GM13977 (cell line): ENCODE measurements at regions not wholly inside any gene's neighbourhood (a gene's known extent, or its start where the extent isn't known, plus 50 kb on each side); places are given as distances from the start of the nearest gene placed in this dataset.
A peak's percentile ranks its signal among the peaks of the same experiment; 100 is the strongest.
"Not testable (repeated sequence)": the region's sequence is repeated elsewhere in the genome, so short reads cannot be mapped to it uniquely, and the experiment has no call there.

Experiments used
- DNase-seq: peaks from one replicate; pipeline ENCODE4 v3.0.0; 2012; ENCODE audit warnings: low spot score
- in situ Hi-C: fragments of 300-500 bp; cut with MboI; formaldehyde crosslinking; loops from one replicate; pipeline ENCODE4 v1.12.0; 2022; ENCODE audit warnings: low sequenced_read_pairs, low pct_unique_long_range_greater_than_20kb, mixed read lengths, inconsistent platforms; ENCODE audit not compliant: unreplicated experiment
- TF ChIP-seq, protein P1 (sequence below): IDR thresholded peaks from 2 replicates; pipeline ENCODE4 v1.5.1; 2012; ENCODE audit warnings: mild to moderate bottlenecking, control low read depth; ENCODE audit not compliant: insufficient read depth; ENCODE audit errors: extremely low read depth, missing control alignments

DNA sequence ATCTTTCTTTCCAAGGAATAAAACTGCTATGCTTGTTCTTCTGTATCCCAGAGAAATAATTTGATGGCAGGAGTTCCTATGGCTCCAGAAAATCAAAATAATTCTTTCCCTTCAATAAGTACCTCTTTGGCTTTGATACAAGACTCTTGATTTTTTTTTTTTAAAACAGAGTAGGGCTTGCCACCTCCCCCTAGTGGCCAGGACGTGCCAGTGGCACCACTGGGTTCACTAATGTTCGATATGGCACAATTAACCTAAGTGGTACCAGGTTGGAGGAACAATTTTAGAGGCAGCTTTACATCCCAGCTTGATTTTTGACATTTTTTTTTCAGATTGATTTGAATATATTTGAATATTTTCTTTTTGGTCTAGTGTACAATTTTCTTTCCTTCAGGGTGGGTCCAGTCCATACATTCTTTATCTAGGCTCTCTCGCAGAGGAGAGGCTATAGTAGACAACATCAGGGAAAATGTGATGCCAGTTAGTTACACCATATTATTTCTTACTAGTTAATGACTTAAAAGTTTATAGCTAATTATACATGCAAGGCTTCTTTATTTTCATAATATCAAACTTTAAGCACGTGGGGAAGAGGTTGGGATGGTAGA is 330.9 kb downstream of the S1PR1 start:
- in situ Hi-C loops, result no loop called here
- TF ChIP-seq, protein P1, sequence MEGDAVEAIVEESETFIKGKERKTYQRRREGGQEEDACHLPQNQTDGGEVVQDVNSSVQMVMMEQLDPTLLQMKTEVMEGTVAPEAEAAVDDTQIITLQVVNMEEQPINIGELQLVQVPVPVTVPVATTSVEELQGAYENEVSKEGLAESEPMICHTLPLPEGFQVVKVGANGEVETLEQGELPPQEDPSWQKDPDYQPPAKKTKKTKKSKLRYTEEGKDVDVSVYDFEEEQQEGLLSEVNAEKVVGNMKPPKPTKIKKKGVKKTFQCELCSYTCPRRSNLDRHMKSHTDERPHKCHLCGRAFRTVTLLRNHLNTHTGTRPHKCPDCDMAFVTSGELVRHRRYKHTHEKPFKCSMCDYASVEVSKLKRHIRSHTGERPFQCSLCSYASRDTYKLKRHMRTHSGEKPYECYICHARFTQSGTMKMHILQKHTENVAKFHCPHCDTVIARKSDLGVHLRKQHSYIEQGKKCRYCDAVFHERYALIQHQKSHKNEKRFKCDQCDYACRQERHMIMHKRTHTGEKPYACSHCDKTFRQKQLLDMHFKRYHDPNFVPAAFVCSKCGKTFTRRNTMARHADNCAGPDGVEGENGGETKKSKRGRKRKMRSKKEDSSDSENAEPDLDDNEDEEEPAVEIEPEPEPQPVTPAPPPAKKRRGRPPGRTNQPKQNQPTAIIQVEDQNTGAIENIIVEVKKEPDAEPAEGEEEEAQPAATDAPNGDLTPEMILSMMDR, result peak; percentile 89
- DNase-seq, result peak; percentile 33

DNA sequence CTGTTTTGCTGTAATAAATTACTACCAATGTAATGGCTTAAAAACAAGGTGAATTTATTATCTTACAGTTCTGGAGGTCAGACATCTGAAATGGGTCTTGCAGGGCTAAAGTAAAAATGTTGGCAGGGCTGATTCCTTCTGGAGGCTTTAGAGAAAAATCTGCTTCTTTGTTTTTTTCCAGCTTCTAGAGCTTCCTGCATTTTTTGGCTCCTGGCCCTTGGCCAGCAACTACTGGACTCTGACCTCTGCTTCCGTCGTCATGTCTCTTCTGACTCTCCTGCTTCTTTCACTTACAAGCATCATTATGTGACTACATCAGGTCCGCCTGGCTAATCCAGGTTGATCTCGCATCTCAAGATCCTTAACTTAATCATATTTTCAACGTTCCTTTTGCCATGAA is 350.9 kb downstream of the S1PR1 start:
- no peak for DNase-seq
- in situ Hi-C loops, result no loop called here
- TF ChIP-seq, protein P1, result no peak

DNA sequence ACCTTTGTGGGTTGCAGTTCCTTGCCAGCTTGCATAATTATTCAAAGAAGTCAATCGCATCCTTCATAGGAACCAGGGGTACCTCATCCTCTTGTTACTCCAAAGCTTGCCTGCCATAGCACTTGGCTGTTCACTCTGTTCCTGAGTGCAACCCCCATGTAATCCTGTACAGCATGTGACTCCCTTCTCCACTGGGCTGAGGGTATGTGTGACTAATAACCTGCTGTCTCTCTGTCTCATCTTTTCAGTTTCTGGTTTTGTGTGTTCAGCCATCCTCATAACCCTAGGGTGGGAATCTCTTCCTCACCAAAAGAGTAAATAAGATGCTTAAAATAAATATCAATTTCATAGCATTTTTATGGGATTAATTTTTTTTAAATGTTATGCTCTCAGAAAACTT is 351.9 kb downstream of the S1PR1 start:
- no peak for DNase-seq
- in situ Hi-C loops, result no loop called here
- TF ChIP-seq, protein P1, result no peak

DNA sequence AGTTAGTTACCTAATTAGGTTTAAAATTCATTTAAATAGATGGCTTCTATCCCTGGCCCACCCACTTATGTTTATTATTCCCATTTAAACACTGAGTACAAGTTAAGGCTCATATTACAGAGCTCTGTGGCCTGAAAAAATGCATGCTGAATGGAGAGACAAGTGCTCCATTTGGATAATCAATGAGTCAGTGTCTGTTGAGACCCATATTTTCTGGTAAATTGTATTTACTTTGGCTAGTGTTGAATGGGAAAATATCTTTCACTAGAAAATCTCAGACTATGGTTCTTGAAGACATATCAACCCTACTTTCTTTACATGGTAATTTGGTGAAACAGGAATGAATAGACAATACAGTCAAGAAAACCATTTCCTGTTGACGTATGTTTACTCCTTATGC is 356.0 kb downstream of the S1PR1 start:
- TF ChIP-seq, protein P1, result no peak
- in situ Hi-C loops, result no loop called here
- DNase-seq, result no peak

DNA sequence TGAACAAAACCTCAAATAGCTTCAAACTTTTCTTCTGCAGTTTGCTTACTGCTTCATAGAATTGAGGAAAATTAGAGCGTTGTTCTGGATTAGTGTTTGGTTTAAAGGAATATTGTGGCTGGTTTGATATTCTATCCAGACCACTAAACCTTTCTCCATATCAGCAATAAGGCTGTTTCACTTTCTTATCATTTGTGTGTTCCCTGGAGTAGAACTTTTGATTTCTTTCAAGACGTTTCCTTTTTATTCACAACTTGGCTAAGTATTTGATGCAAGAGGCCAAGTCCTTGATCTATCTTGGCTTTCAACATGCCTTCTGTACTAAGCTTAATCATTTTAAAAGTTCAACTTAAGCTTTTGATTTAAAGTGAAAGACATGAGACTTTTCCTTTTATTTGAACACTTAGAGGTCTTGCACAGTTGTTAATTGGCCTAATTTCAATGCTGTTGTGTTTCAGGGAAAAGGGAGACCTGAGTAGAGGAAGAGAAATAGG is 359.1 kb downstream of the S1PR1 start:
- in situ Hi-C loops, result no loop called here
- TF ChIP-seq, protein P1, result no peak
- no peak for DNase-seq

DNA sequence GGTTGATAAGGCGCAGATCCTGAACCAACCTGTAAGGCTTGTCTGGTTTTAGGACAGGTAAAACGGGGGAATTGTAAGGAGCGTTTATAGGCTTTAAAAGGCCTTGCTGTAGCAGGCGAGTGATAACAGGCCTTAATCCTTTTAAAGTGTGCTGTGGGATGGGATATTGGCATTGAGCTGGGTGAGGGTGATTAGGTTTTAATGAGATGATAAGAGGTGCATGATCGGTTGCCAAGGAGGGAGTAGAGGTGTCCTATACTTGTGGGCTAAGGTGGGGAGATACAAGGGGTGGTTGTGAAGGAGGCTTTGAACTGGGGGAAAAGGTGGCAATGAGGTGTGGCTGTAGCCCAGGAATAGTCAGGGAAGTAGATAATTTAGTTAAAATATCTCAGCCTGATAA is 363.8 kb downstream of the S1PR1 start:
- in situ Hi-C loops, DNase-seq: not testable (repeated sequence)

DNA sequence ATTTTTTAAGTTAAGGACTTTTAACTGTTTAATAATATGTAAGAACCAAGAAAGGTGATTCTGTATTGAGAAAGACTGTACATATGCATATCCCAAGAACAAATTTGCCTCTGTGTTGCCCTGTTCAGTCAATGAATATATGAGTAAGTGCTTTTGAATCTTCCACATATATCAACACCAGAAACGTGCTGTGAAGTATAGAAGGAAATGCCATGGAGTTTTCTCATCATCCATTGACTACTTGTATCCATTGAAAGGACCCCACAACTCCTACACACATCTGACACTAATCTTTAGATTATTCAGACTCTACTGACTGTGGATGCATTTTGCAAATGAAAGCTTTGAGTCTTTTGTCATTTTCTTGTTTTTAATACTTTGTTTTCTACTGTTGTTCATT is 366.9 kb downstream of the S1PR1 start:
- DNase-seq, result no peak
- in situ Hi-C loops, result no loop called here
- TF ChIP-seq, protein P1, result no peak
